ENCODE measurements at regions not wholly inside any gene's neighbourhood (a gene's known extent, or its start where the extent isn't known, plus 50 kb on each side); places are given as distances from the start of the nearest gene placed in this dataset.
A peak's percentile ranks its signal among the peaks of the same experiment; 100 is the strongest.

- TF ChIP-seq CTCF (IDR thresholded peaks at IDR 0.05; ENCODE audit: low read depth, low read length) = no peak
- no peak for DNase-seq (ENCODE audit: low read depth in 1 of 2, low spot score in 1 of 2)
- H3K4me3 ChIP-seq = no peak overlapping the region
- H3K4me1 ChIP-seq (ENCODE audit: low read depth) = no peaks in the 10 kb centered on the region
- H3K27ac ChIP-seq = no peak overlapping the region
- no peaks in the 10 kb centered on the region for H3K27me3 ChIP-seq
- no peaks in the 10 kb centered on the region for H3K36me3 ChIP-seq
- H3K9me3 ChIP-seq (ENCODE audit: low read depth) = no peaks in the 10 kb centered on the region
Measured at GRCh38 chr3:188034989-188035388, 119.0 kb upstream of the LPP start.

GRCh38 chr3:188036375-188037194, 117.4 kb upstream of the LPP start:
- H3K27me3 ChIP-seq = no peaks in the 10 kb centered on the region
- H3K4me1 ChIP-seq (ENCODE audit: low read depth) = no peaks in the 10 kb centered on the region
- no peak for DNase-seq (ENCODE audit: low read depth in 1 of 2, low spot score in 1 of 2)
- H3K4me3 ChIP-seq = no peak overlapping the region
- H3K9me3 ChIP-seq (ENCODE audit: low read depth) = no peaks in the 10 kb centered on the region
- no peak for TF ChIP-seq CTCF (IDR thresholded peaks at IDR 0.05; ENCODE audit: low read depth, low read length)
- no peak overlapping the region for H3K27ac ChIP-seq
- H3K36me3 ChIP-seq = no peaks in the 10 kb centered on the region

- Histone ChIP-seq H3K4me1 (ENCODE audit: low read depth) (no peaks in the 10 kb centered on the region), H3K27ac (no peak overlapping the region), H3K4me3 (no peak overlapping the region), H3K9me3 (ENCODE audit: low read depth) (no peaks in the 10 kb centered on the region), H3K27me3 (no peaks in the 10 kb centered on the region), H3K36me3 (no peaks in the 10 kb centered on the region)
- DNase-seq (ENCODE audit: low read depth in 1 of 2, low spot score in 1 of 2) = peak; percentile 61 to 71
- peak; percentile 56 for TF ChIP-seq CTCF (IDR thresholded peaks at IDR 0.05; ENCODE audit: low read depth, low read length)
Measured at GRCh38 chr3:188037195-188037718, 116.7 kb upstream of the LPP start.

GRCh38 chr3:188037965-188038581, 115.9 kb upstream of the LPP start:
- H3K4me3 ChIP-seq = no peak overlapping the region

GRCh38 chr3:188041193-188041592, 112.8 kb upstream of the LPP start:
- Histone ChIP-seq H3K36me3 (no peaks in the 10 kb centered on the region), H3K27ac (no peak overlapping the region), H3K4me1 (ENCODE audit: low read depth) (no peaks in the 10 kb centered on the region), H3K27me3 (no peaks in the 10 kb centered on the region), H3K4me3 (no peak overlapping the region), H3K9me3 (ENCODE audit: low read depth) (no peaks in the 10 kb centered on the region)
- DNase-seq (ENCODE audit: low read depth in 1 of 2, low spot score in 1 of 2) = no peak
- no peak for TF ChIP-seq CTCF (IDR thresholded peaks at IDR 0.05; ENCODE audit: low read depth, low read length)

More at GRCh38 chr3:188037965-188038581, 115.9 kb upstream of the LPP start:
- no peaks in the 10 kb centered on the region for H3K36me3 ChIP-seq
- no peaks in the 10 kb centered on the region for H3K4me1 ChIP-seq (ENCODE audit: low read depth)
- no peaks in the 10 kb centered on the region for H3K9me3 ChIP-seq (ENCODE audit: low read depth)
- H3K27ac ChIP-seq = no peak overlapping the region
- DNase-seq (ENCODE audit: low read depth in 1 of 2, low spot score in 1 of 2) = no peak
- H3K27me3 ChIP-seq = no peaks in the 10 kb centered on the region
- TF ChIP-seq CTCF (IDR thresholded peaks at IDR 0.05; ENCODE audit: low read depth, low read length) = no peak

Measured in cardiac muscle cell (in vitro differentiated cells and primary cell).